Fibroblast of lung (primary cell): ENCODE measurements at regions not wholly inside any gene's neighbourhood (a gene's known extent, or its start where the extent isn't known, plus 50 kb on each side); places are given as distances from the start of the nearest gene placed in this dataset.

ENCODE experiments used
- EZH2 ChIP-seq: IDR thresholded peaks from 2 replicates; pipeline ENCODE4 v1.5.1; 2012; ENCODE audit warnings: low read length, control low read depth, mild to moderate bottlenecking; ENCODE audit errors: missing control alignments
- TF ChIP-seq, protein P1 (sequence below), 2 donors: IDR thresholded peaks in 1 of 2; conservative IDR thresholded peaks in 1 of 2; 1 replicate in 1 of 2; 2 replicates in 1 of 2; pipeline ENCODE4 v1.5.1; 2011 to 2012; ENCODE audit warnings: low read length in 2 of 2, control low read depth in 1 of 2, inconsistent platforms in 1 of 2, low read depth in 1 of 2, mild to moderate bottlenecking in 1 of 2

DNA sequence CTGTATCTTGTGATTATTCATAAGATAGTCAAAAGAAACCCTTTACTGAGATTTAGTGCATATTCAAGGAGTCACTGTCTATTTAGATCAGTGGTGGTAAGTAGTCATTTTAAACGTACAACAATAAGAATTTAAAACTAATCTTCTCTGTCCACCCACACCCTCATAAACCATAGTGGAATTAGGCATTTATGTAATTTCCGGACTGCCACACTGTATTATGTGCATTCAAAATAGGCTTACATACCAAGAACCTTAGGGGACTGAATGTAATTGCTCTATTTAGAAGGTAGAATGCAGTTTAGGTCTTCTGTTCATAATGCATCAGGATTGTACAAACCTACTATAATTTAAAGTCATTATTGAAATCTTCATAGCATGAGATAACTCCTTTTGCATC, 685.4 kb downstream of the TENT5A start:
- TF ChIP-seq, protein P1, sequence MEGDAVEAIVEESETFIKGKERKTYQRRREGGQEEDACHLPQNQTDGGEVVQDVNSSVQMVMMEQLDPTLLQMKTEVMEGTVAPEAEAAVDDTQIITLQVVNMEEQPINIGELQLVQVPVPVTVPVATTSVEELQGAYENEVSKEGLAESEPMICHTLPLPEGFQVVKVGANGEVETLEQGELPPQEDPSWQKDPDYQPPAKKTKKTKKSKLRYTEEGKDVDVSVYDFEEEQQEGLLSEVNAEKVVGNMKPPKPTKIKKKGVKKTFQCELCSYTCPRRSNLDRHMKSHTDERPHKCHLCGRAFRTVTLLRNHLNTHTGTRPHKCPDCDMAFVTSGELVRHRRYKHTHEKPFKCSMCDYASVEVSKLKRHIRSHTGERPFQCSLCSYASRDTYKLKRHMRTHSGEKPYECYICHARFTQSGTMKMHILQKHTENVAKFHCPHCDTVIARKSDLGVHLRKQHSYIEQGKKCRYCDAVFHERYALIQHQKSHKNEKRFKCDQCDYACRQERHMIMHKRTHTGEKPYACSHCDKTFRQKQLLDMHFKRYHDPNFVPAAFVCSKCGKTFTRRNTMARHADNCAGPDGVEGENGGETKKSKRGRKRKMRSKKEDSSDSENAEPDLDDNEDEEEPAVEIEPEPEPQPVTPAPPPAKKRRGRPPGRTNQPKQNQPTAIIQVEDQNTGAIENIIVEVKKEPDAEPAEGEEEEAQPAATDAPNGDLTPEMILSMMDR (conservative IDR thresholded peaks at IDR 0.05 in 1 of 2, IDR thresholded peaks at IDR 0.05 in 1 of 2; ENCODE audit: low read depth in 1 of 2, low read length in 2 of 2): no peak
- no peak for TF ChIP-seq EZH2
